Left ventricle myocardium inferior (tissue), 1 donor: ENCODE measurements at regions not wholly inside any gene's neighbourhood (a gene's known extent, or its start where the extent isn't known, plus 50 kb on each side); places are given as distances from the start of the nearest gene placed in this dataset.

Experiments
- DNase-seq: peaks from one replicate; pipeline ENCODE4 v3.0.0-alpha.2; 2020
- H3K27ac ChIP-seq: fragments of 200-600 bp; replicated peaks from 2 replicates; pipeline ENCODE4 v1.8.0; 2021
- H3K27me3 ChIP-seq: fragments of 200-600 bp; 2 replicates; pipeline ENCODE4 v1.8.0; 2021; ENCODE audit warnings: low read depth
- H3K36me3 ChIP-seq: fragments of 200-600 bp; 2 replicates; pipeline ENCODE4 v1.8.0; 2021
- H3K4me1 ChIP-seq: fragments of 200-600 bp; 2 replicates; pipeline ENCODE4 v1.8.0; 2021
- H3K4me3 ChIP-seq: fragments of 200-600 bp; 2 replicates; pipeline ENCODE4 v1.8.0; 2021; ENCODE audit warnings: mild to moderate bottlenecking, moderate library complexity
- H3K9me3 ChIP-seq: fragments of 200-600 bp; replicated peaks from 2 replicates; pipeline ENCODE4 v1.8.0; 2021
- CTCF ChIP-seq: fragments of 200-600 bp; IDR thresholded peaks from 2 replicates; pipeline ENCODE4 v1.8.0; 2021; ENCODE audit warnings: antibody characterized with exemption, mild to moderate bottlenecking, borderline replicate concordance
- intact Hi-C: fragments of 100-400 bp; cut with micrococcal nuclease; formaldehyde crosslinking; loops from one replicate; pipeline ENCODE4 v1.11.0; 2022
- donor health status: DM: no; HTN: yes; CAD: no; lungs with severe emphysema.

DNA sequence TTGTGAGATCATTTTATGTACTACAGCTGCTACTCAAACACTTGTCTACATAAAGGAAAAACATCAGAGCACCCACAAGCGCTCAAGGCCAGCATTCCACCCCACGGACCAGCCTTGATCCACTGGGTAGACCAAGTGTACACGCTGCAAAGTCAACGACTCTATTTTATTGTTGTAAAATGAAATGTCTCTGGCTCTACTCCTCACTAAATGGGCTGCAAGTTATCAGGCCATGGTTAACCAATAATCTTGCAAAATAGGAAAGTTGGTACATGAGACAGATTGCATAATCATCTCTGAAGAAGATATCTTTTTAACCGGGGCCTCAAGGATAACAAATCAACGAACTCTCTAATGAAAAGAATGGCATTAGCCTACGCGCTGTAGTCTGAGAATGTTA, 69.9 kb upstream of the FOXN3 start:
- intact Hi-C loops, result no loop called here
- no peaks in the 10 kb centered on the region for H3K36me3 ChIP-seq
- H3K9me3 ChIP-seq, result no peaks in the 10 kb centered on the region
- H3K4me1 ChIP-seq, result peaks cover 19% of the 10 kb centered on the region
- no peak for TF ChIP-seq CTCF
- no peak for DNase-seq
- no peak overlapping the region for H3K4me3 ChIP-seq
- H3K27me3 ChIP-seq, result no peaks in the 10 kb centered on the region
- peak overlapping the region; percentile 29 for H3K27ac ChIP-seq

GRCh38 chr14:89486505-89486904, 69.5 kb upstream of the FOXN3 start:
- no peaks in the 10 kb centered on the region for H3K9me3 ChIP-seq
- no peak for TF ChIP-seq CTCF
- H3K27me3 ChIP-seq, result no peaks in the 10 kb centered on the region
- no peaks in the 10 kb centered on the region for H3K36me3 ChIP-seq
- H3K27ac ChIP-seq, result peak overlapping the region; percentile 29
- DNase-seq, result no peak
- intact Hi-C loops, result no loop called here
- H3K4me1 ChIP-seq, result peaks cover 20% of the 10 kb centered on the region
- no peak overlapping the region for H3K4me3 ChIP-seq

DNA sequence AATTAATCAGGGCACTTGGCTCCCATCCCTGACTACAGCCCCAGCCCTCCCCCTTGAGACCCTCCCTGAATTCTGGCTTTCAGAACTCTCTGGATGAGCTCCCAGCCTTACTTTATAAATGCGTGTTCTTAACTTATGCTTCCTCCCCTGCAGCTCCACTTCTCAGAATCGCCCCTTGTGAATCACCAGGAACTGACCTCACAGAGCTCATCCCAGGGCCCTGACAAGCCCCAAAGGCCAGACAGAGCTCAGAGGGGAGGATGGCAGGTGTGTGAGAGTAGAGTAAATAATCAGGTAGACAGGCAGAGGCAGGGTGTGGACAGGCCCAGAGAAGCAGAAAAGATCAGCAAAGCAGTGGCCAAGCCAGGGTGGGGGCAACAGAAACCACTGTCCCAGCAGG, 68.2 kb upstream of the FOXN3 start:
- Histone ChIP-seq H3K9me3 (no peaks in the 10 kb centered on the region), H3K27me3 (no peaks in the 10 kb centered on the region), H3K4me3 (no peak overlapping the region), H3K27ac (peak overlapping the region; percentile 1), H3K4me1 (peaks cover 28% of the 10 kb centered on the region), H3K36me3 (no peaks in the 10 kb centered on the region)
- no peak for DNase-seq
- no peak for TF ChIP-seq CTCF
- intact Hi-C loops, result no loop called here

DNA sequence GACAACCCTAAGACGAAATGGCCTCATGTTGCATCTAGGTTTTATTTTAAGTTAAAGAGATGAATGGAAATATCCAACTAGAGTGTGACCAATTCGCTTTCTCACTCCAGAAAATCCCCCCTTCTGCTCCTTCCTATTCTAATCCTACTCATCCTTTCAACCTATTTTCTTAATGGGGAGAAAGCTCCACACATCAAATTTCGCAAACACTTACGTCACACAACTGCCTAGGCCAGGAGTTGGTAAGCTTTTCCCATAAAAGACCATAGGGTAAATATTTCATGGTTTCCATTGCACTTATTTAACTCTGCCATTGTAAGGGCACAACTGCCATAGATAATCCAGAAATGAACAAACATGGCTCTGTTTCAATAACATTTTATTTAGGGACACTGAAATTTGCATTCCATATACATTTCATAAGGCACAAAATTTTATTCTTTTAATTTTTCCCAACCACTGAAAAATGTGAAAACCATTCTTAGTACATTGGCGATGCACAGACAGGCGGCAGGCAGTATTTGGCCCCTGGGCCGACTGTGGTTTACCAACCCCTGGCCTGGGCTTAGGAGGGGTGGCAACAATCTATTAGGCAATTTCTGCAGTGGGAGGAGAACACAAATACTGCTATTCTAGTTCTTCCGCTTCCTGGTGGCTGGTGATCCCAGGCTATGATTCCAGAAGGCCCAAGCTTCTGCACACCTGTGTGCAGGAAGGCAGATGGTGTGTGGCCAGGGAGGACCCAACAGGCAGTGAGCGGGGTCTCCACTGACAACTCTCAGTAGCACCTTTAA, 67.2 kb upstream of the FOXN3 start:
- Histone ChIP-seq H3K4me1 (peaks cover 20% of the 10 kb centered on the region), H3K27ac (no peak overlapping the region), H3K36me3 (no peaks in the 10 kb centered on the region), H3K9me3 (no peaks in the 10 kb centered on the region), H3K27me3 (no peaks in the 10 kb centered on the region), H3K4me3 (no peak overlapping the region)
- DNase-seq, result no peak
- intact Hi-C loops, result no loop called here
- no peak for TF ChIP-seq CTCF

- DNase-seq, result peak; percentile 70
These were observed 64.2 kb upstream of the FOXN3 start for GRCh38 chr14:89481196-89481595.

More at GRCh38 chr14:89481196-89481595, 64.2 kb upstream of the FOXN3 start:
- no peaks in the 10 kb centered on the region for H3K9me3 ChIP-seq
- peak overlapping the region; percentile 58 for H3K27ac ChIP-seq
- intact Hi-C loops, result no loop called here
- no peaks in the 10 kb centered on the region for H3K36me3 ChIP-seq
- no peak for TF ChIP-seq CTCF
- no peak overlapping the region for H3K4me3 ChIP-seq
- no peaks in the 10 kb centered on the region for H3K27me3 ChIP-seq
- peaks cover 34% of the 10 kb centered on the region for H3K4me1 ChIP-seq
